ENCODE measurements at regions not wholly inside any gene's neighbourhood (a gene's known extent, or its start where the extent isn't known, plus 50 kb on each side); places are given as distances from the start of the nearest gene placed in this dataset.
A peak's percentile ranks its signal among the peaks of the same experiment; 100 is the strongest.

DNA sequence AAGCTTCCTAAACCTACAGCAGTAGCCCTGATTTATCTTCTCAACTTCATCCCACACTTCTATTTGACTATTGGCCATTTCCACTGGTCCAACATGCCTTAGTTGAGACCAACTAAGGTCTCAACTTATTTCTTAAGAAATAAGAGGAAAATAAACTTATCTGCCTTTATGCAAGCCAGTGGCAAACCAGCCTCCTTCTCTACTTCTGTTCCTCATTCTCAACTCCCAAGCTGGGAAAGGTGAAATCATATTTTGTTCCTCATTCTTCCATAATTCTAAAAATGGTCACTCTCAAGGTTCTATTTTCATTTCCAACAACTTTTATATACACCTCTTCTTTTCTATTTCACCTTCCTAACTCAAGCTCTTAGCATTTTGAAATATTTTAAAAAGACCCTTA, 149.6 kb upstream of the C9orf72 start:
- Histone ChIP-seq H3K36me3 (ENCODE audit: control insufficient read depth, insufficient read depth, low read length) (no peaks in the 10 kb centered on the region), H3K4me3 (ENCODE audit: low read length) (no peak overlapping the region), H3K27me3 (ENCODE audit: control insufficient read depth, insufficient read depth, low read length) (no peaks in the 10 kb centered on the region), H3K9me3 (ENCODE audit: control insufficient read depth, insufficient read depth, low read length) (no peaks in the 10 kb centered on the region), H3K4me1 (ENCODE audit: control insufficient read depth, insufficient read depth, low read length) (no peaks in the 10 kb centered on the region), H3K27ac (ENCODE audit: low read length) (no peak overlapping the region)
- ATAC-seq (no peak), DNase-seq (no peak)
- peaks cover 2 to 3% of the 10 kb centered on the region in 2 donors for H3K9me3 Mint-ChIP-seq
- intact Hi-C loops (cut with micrococcal nuclease), result no loop called here
- peaks cover 0 to 4% of the 10 kb centered on the region in 2 donors for H3K4me1 Mint-ChIP-seq
- H3K4me3 Mint-ChIP-seq, result no peak overlapping the region
- H3K36me3 Mint-ChIP-seq, result no peaks in the 10 kb centered on the region
- no peak overlapping the region for H3K27ac Mint-ChIP-seq
- TF ChIP-seq, protein P1, sequence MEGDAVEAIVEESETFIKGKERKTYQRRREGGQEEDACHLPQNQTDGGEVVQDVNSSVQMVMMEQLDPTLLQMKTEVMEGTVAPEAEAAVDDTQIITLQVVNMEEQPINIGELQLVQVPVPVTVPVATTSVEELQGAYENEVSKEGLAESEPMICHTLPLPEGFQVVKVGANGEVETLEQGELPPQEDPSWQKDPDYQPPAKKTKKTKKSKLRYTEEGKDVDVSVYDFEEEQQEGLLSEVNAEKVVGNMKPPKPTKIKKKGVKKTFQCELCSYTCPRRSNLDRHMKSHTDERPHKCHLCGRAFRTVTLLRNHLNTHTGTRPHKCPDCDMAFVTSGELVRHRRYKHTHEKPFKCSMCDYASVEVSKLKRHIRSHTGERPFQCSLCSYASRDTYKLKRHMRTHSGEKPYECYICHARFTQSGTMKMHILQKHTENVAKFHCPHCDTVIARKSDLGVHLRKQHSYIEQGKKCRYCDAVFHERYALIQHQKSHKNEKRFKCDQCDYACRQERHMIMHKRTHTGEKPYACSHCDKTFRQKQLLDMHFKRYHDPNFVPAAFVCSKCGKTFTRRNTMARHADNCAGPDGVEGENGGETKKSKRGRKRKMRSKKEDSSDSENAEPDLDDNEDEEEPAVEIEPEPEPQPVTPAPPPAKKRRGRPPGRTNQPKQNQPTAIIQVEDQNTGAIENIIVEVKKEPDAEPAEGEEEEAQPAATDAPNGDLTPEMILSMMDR (IDR thresholded peaks at IDR 0.05), result no peak
- no peaks in the 10 kb centered on the region for H3K27me3 Mint-ChIP-seq (ENCODE audit: low read depth in 2 of 2)

DNA sequence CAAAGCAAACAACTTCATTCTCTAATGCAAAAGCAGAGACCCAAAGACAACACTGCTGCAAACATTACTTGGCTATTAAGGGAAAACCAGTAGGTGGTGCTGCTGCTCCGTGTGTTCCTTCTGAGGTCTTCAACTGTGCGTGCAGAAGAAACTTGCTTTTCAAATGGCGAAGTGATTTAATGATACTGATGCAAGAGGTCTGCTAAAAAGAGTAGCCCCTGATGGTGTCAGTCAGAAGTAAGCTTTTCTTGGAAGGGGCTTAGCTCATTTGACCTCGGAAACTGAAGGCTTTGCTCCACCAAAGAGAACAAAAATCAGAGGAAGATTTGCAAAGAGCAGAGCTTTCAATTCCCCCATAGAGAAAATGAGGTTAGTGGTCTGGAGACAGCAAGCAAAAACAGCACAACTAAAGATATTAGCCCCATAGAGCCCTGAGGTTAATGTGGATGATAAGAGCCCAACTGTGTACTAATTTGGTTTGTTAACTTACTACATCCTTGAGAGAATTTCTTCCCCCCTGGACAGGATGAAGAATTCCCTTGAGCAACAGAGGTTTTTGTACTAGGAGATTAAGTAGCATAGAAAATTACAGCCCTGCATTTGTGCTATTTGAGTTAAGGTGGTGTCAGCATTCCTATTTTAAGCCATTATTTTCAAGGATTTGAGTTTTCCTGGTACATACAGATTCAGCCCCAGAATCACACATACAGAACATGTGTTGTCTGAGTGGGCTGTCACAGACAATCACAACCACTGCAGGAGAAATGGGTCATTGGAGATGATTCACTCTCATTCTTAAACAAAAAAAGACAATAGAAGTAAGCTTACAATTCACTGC, 153.2 kb upstream of the C9orf72 start:
- Mint-ChIP-seq H3K4me3 (no peak overlapping the region), H3K27me3 (ENCODE audit: low read depth in 2 of 2) (no peaks in the 10 kb centered on the region), H3K27ac (no peak overlapping the region), H3K4me1 (peaks cover 0 to 4% of the 10 kb centered on the region in 2 donors), H3K9me3 (peaks cover 0 to 2% of the 10 kb centered on the region in 2 donors), H3K36me3 (no peaks in the 10 kb centered on the region)
- H3K4me1 ChIP-seq (ENCODE audit: control insufficient read depth, insufficient read depth, low read length), result no peaks in the 10 kb centered on the region
- TF ChIP-seq, protein P1 (IDR thresholded peaks at IDR 0.05), result peak; percentile 33
- no peaks in the 10 kb centered on the region for H3K9me3 ChIP-seq (ENCODE audit: control insufficient read depth, insufficient read depth, low read length)
- no peaks in the 10 kb centered on the region for H3K27me3 ChIP-seq (ENCODE audit: control insufficient read depth, insufficient read depth, low read length)
- DNase-seq (peak in 1 of 2 donors; percentile 63), ATAC-seq (peak in 1 of 3 donors; percentile 46)
- intact Hi-C loops (cut with micrococcal nuclease), result no loop called here
- H3K36me3 ChIP-seq (ENCODE audit: control insufficient read depth, insufficient read depth, low read length), result no peaks in the 10 kb centered on the region
- no peak overlapping the region for H3K27ac ChIP-seq (ENCODE audit: low read length)
- no peak overlapping the region for H3K4me3 ChIP-seq (ENCODE audit: low read length)
- 4% methylated on average over 4 of the region's 4 CpGs for WGBS (ENCODE audit: insufficient coverage)

DNA sequence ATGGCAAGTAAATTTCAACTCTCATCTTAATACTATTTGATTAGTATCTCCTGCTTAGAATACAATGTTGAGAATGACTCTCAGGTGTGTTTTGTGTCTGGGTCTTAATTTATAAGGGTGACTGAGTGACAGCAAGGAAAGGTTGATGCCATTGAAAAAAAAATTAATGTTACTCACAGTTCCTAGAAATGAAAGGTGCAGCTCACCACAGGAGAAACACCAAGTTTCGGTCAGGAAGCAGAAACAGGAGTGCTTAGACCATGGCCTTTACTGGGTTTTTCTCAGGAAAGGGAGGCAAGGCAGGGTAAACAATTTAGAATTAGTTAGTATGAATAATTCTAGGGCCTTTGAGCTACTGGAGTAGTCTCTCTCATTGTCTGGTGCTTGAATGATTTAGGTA, 159.2 kb upstream of the C9orf72 start:
- no peak overlapping the region for H3K4me3 ChIP-seq (ENCODE audit: low read length)
- no peaks in the 10 kb centered on the region for H3K4me1 ChIP-seq (ENCODE audit: control insufficient read depth, insufficient read depth, low read length)
- TF ChIP-seq, protein P1 (IDR thresholded peaks at IDR 0.05), result no peak
- intact Hi-C loops (cut with micrococcal nuclease), result no loop called here
- Mint-ChIP-seq H3K27me3 (ENCODE audit: low read depth in 2 of 2) (no peaks in the 10 kb centered on the region), H3K36me3 (no peaks in the 10 kb centered on the region), H3K9me3 (peaks cover 3 to 8% of the 10 kb centered on the region in 2 donors), H3K4me3 (no peak overlapping the region), H3K4me1 (no peaks in the 10 kb centered on the region), H3K27ac (no peak overlapping the region)
- H3K9me3 ChIP-seq (ENCODE audit: control insufficient read depth, insufficient read depth, low read length), result no peaks in the 10 kb centered on the region
- WGBS (ENCODE audit: insufficient coverage), result 92% methylated on average over 1 of the region's 1 CpG
- H3K27me3 ChIP-seq (ENCODE audit: control insufficient read depth, insufficient read depth, low read length), result no peaks in the 10 kb centered on the region
- H3K27ac ChIP-seq (ENCODE audit: low read length), result no peak overlapping the region
- ATAC-seq, result no peak
- no peaks in the 10 kb centered on the region for H3K36me3 ChIP-seq (ENCODE audit: control insufficient read depth, insufficient read depth, low read length)
- no peak for DNase-seq

DNA sequence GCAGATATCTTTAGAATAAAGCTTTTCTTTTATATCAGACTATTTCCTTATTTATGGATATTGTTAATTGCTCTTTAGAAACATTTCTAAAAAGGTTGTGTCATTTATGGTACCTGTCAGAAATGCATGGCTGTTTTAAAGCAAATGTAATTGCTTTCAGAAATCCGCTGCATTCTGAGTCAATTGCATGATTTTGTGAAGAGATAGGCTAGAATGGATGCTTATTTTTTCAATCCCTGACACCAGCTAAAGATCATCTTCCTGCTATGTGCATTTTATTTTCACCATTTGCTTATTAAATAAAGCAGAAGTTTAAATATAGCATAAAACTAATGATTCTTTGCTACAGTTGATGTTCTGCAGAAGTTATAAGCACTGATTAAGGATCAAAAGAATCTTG, 170.2 kb upstream of the C9orf72 start:
- no peak for DNase-seq
- intact Hi-C loops (cut with micrococcal nuclease), result no loop called here
- no peak for ATAC-seq
- H3K36me3 Mint-ChIP-seq, result peaks cover 9% of the 10 kb centered on the region
- peaks cover 5 to 13% of the 10 kb centered on the region in 2 donors for H3K9me3 Mint-ChIP-seq
- Histone ChIP-seq H3K36me3 (ENCODE audit: control insufficient read depth, insufficient read depth, low read length) (no peaks in the 10 kb centered on the region), H3K27me3 (ENCODE audit: control insufficient read depth, insufficient read depth, low read length) (no peaks in the 10 kb centered on the region), H3K4me3 (ENCODE audit: low read length) (no peak overlapping the region), H3K27ac (ENCODE audit: low read length) (no peak overlapping the region), H3K9me3 (ENCODE audit: control insufficient read depth, insufficient read depth, low read length) (peaks cover 4% of the 10 kb centered on the region), H3K4me1 (ENCODE audit: control insufficient read depth, insufficient read depth, low read length) (no peaks in the 10 kb centered on the region)
- TF ChIP-seq, protein P1 (IDR thresholded peaks at IDR 0.05), result no peak
- 50% methylated on average over 1 of the region's 1 CpG for WGBS (ENCODE audit: insufficient coverage)
- H3K4me3 Mint-ChIP-seq, result no peak overlapping the region
- H3K4me1 Mint-ChIP-seq, result no peaks in the 10 kb centered on the region
- H3K27me3 Mint-ChIP-seq (ENCODE audit: low read depth in 2 of 2), result no peaks in the 10 kb centered on the region
- H3K27ac Mint-ChIP-seq, result no peak overlapping the region
